Activated naive CD8-positive, alpha-beta T cell treated with anti-CD3 and anti-CD28 coated beads, Interleukin-2, amount 10 ng/mL, durations not matched to agents 7 days and 5 days (primary cell): ENCODE measurements at regions not wholly inside any gene's neighbourhood (a gene's known extent, or its start where the extent isn't known, plus 50 kb on each side); places are given as distances from the start of the nearest gene placed in this dataset.

Experiments
- ATAC-seq: fragments of 150-1000 bp; cut with Tn5 transposase; one replicate; pipeline ENCODE4 v1.10.0; 2021; ENCODE audit warnings: low read depth, moderate library complexity
- POLR2A ChIA-PET: fragments of 350-600 bp; sonication (Branson Sonifier 250); formaldehyde crosslinking; loops from one replicate; lab custom pipeline; 2021; ENCODE audit warnings: antibody characterized with exemption; lab: Charles Lee
- DNase-seq: peaks from one replicate; pipeline ENCODE4 v3.0.0; 2021
- H3K27ac Mint-ChIP-seq: one replicate; pipeline ENCODE4 v1.8.0; 2022; ENCODE audit warnings: mild to moderate bottlenecking, mixed read lengths
- H3K27me3 Mint-ChIP-seq: one replicate; pipeline ENCODE4 v1.8.0; 2022; ENCODE audit warnings: mild to moderate bottlenecking, moderate library complexity, mixed read lengths
- H3K36me3 Mint-ChIP-seq: one replicate; pipeline ENCODE4 v1.8.0; 2021; ENCODE audit warnings: mild to moderate bottlenecking, mixed read lengths
- H3K4me1 Mint-ChIP-seq: one replicate; pipeline ENCODE4 v1.8.0; 2021; ENCODE audit warnings: mixed read lengths
- H3K4me3 Mint-ChIP-seq: one replicate; pipeline ENCODE4 v1.8.0; 2022; ENCODE audit warnings: mild to moderate bottlenecking, moderate library complexity, mixed read lengths
- H3K9me3 Mint-ChIP-seq: one replicate; pipeline ENCODE4 v1.8.0; 2021; ENCODE audit warnings: mixed read lengths

DNA sequence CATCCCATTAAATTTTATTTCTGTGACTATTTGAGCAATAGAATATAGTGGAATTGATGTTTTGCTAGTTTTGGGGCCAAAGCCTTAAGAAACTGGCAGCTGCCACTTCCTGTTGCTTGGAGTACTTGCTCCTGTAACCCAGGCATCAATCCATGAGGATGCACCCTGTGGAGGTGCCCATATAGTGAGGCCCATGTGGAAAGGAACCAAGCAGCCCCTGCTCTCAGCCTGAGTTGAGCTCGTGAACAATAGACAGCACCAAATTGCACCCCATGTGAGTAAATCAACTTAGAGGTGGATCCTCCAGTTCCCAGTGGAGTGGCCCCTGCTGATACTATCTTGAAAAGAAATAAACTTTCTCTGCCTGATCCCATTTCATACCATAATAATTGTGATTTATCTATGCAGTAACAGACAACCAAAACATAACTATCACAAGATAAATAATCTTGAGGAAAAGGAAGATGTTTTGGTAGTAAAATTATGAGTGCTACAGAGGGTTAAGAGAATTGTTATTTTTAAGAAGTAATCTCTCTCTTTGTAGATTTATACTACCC lies 481.9 kb downstream of the TBC1D32 start:
- POLR2A ChIA-PET = no interaction called here
- Mint-ChIP-seq H3K4me3 (no peak overlapping the region), H3K27me3 (no peaks in the 10 kb centered on the region), H3K27ac (no peak overlapping the region), H3K36me3 (no peaks in the 10 kb centered on the region), H3K4me1 (no peaks in the 10 kb centered on the region), H3K9me3 (no peaks in the 10 kb centered on the region)
- DNase-seq = no peak
- no peak for ATAC-seq

GRCh38 chr6:120826253-120826652 lies 508.0 kb downstream of the TBC1D32 start:
- no peaks in the 10 kb centered on the region for H3K4me1 Mint-ChIP-seq
- H3K36me3 Mint-ChIP-seq = no peaks in the 10 kb centered on the region
- no peak overlapping the region for H3K4me3 Mint-ChIP-seq
- H3K9me3 Mint-ChIP-seq = no peaks in the 10 kb centered on the region
- no peaks in the 10 kb centered on the region for H3K27me3 Mint-ChIP-seq
- DNase-seq = no peak
- no peak overlapping the region for H3K27ac Mint-ChIP-seq
- no peak for ATAC-seq
- POLR2A ChIA-PET = no interaction called here

GRCh38 chr6:120816794-120817193 lies 517.5 kb downstream of the TBC1D32 start:
- DNase-seq (no peak), ATAC-seq (no peak)
- H3K27ac Mint-ChIP-seq = no peak overlapping the region
- no peak overlapping the region for H3K4me3 Mint-ChIP-seq
- POLR2A ChIA-PET = no interaction called here
- H3K4me1 Mint-ChIP-seq = no peaks in the 10 kb centered on the region
- H3K27me3 Mint-ChIP-seq = no peaks in the 10 kb centered on the region
- H3K36me3 Mint-ChIP-seq = no peaks in the 10 kb centered on the region
- peaks cover 4% of the 10 kb centered on the region for H3K9me3 Mint-ChIP-seq

- H3K27ac Mint-ChIP-seq = no peak overlapping the region
- H3K36me3 Mint-ChIP-seq = no peaks in the 10 kb centered on the region
- no peaks in the 10 kb centered on the region for H3K27me3 Mint-ChIP-seq
- ATAC-seq = no peak
- DNase-seq = no peak
- no peaks in the 10 kb centered on the region for H3K4me1 Mint-ChIP-seq
- H3K4me3 Mint-ChIP-seq = no peak overlapping the region
- H3K9me3 Mint-ChIP-seq = peaks cover 5% of the 10 kb centered on the region
- POLR2A ChIA-PET = no interaction called here
Observed at GRCh38 chr6:120805276-120805675, 529.0 kb downstream of the TBC1D32 start.

DNA sequence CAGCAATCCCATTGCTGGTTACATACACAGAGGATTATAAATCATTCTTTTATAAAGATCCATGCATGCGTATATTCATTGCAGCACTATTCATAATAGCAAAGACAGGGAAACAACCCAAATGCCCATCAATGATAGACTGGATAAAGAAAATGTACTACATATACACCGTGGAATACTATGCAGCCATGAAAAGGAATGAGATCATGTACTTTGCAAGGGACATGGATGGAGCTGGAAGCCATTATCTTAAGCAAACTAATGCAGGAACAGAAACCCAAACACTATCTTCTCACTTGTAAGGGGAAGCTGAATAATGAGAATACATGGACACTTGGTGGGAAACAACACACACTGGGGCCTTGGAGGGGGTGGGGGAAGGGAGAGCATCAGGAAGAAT lies 529.7 kb downstream of the TBC1D32 start:
- H3K36me3 Mint-ChIP-seq = no peaks in the 10 kb centered on the region
- ATAC-seq = no peak
- DNase-seq = no peak
- no peak overlapping the region for H3K27ac Mint-ChIP-seq
- no peak overlapping the region for H3K4me3 Mint-ChIP-seq
- no peaks in the 10 kb centered on the region for H3K27me3 Mint-ChIP-seq
- peaks cover 5% of the 10 kb centered on the region for H3K9me3 Mint-ChIP-seq
- POLR2A ChIA-PET = no interaction called here
- no peaks in the 10 kb centered on the region for H3K4me1 Mint-ChIP-seq

GRCh38 chr6:120786682-120787081 lies 547.6 kb downstream of the TBC1D32 start:
- no peak for ATAC-seq
- Mint-ChIP-seq H3K36me3 (no peaks in the 10 kb centered on the region), H3K27ac (no peak overlapping the region), H3K4me3 (no peak overlapping the region), H3K9me3 (no peaks in the 10 kb centered on the region), H3K27me3 (no peaks in the 10 kb centered on the region), H3K4me1 (no peaks in the 10 kb centered on the region)
- POLR2A ChIA-PET = no interaction called here
- DNase-seq = no peak

- H3K27me3 Mint-ChIP-seq = no peaks in the 10 kb centered on the region
- no peak overlapping the region for H3K4me3 Mint-ChIP-seq
- DNase-seq (no peak), ATAC-seq (no peak)
- H3K36me3 Mint-ChIP-seq = no peaks in the 10 kb centered on the region
- H3K27ac Mint-ChIP-seq = no peak overlapping the region
- H3K9me3 Mint-ChIP-seq = no peaks in the 10 kb centered on the region
- no peaks in the 10 kb centered on the region for H3K4me1 Mint-ChIP-seq
- POLR2A ChIA-PET = no interaction called here
Observed at GRCh38 chr6:120786256-120786655, 548.0 kb downstream of the TBC1D32 start.

- H3K9me3 Mint-ChIP-seq = no peaks in the 10 kb centered on the region
- no peaks in the 10 kb centered on the region for H3K36me3 Mint-ChIP-seq
Observed at GRCh38 chr6:120785459-120786086, 548.7 kb downstream of the TBC1D32 start.

GRCh38 chr6:120779441-120779840 lies 554.8 kb downstream of the TBC1D32 start:
- DNase-seq (no peak), ATAC-seq (no peak)
- H3K27me3 Mint-ChIP-seq = no peaks in the 10 kb centered on the region
- no peak overlapping the region for H3K4me3 Mint-ChIP-seq
- no peak overlapping the region for H3K27ac Mint-ChIP-seq
- no peaks in the 10 kb centered on the region for H3K36me3 Mint-ChIP-seq
- H3K4me1 Mint-ChIP-seq = no peaks in the 10 kb centered on the region
- no peaks in the 10 kb centered on the region for H3K9me3 Mint-ChIP-seq
- POLR2A ChIA-PET = no interaction called here

More at GRCh38 chr6:120785459-120786086, 548.7 kb downstream of the TBC1D32 start:
- Mint-ChIP-seq H3K27me3 (no peaks in the 10 kb centered on the region), H3K4me1 (no peaks in the 10 kb centered on the region), H3K27ac (no peak overlapping the region), H3K4me3 (no peak overlapping the region)
- ATAC-seq = no peak
- POLR2A ChIA-PET = no interaction called here
- DNase-seq = no peak

DNA sequence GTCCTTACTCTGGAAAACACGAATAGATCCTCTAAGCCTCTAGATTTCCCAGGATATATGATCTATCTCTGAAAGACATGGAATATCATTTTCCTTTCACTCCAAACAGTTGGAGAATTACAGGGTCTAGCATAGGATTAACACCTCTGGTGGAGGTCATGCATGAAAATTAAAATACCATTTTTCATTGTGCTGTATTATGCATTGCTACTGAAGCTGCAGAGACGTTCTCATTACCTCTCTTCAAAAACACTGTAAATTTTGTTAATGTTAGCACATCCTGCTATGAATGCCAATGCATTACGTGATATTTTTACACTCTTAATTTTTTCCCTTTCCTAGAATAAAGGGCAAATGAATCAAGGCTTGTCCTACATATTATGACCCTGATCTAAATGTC lies 558.6 kb downstream of the TBC1D32 start:
- H3K4me3 Mint-ChIP-seq = no peak overlapping the region
- no peak for DNase-seq
- H3K36me3 Mint-ChIP-seq = no peaks in the 10 kb centered on the region
- H3K9me3 Mint-ChIP-seq = no peaks in the 10 kb centered on the region
- POLR2A ChIA-PET = no interaction called here
- H3K27me3 Mint-ChIP-seq = no peaks in the 10 kb centered on the region
- no peak for ATAC-seq
- H3K4me1 Mint-ChIP-seq = no peaks in the 10 kb centered on the region
- no peak overlapping the region for H3K27ac Mint-ChIP-seq

GRCh38 chr6:120774275-120774674 lies 560.0 kb downstream of the TBC1D32 start:
- no peaks in the 10 kb centered on the region for H3K27me3 Mint-ChIP-seq
- no peak for ATAC-seq
- no peak overlapping the region for H3K4me3 Mint-ChIP-seq
- POLR2A ChIA-PET = no interaction called here
- no peak overlapping the region for H3K27ac Mint-ChIP-seq
- no peaks in the 10 kb centered on the region for H3K4me1 Mint-ChIP-seq
- no peak for DNase-seq
- H3K9me3 Mint-ChIP-seq = no peaks in the 10 kb centered on the region
- no peaks in the 10 kb centered on the region for H3K36me3 Mint-ChIP-seq

- H3K4me3 Mint-ChIP-seq = no peak overlapping the region
- POLR2A ChIA-PET = no interaction called here
- no peaks in the 10 kb centered on the region for H3K36me3 Mint-ChIP-seq
- H3K9me3 Mint-ChIP-seq = no peaks in the 10 kb centered on the region
- DNase-seq = no peak
- no peak for ATAC-seq
- H3K27me3 Mint-ChIP-seq = no peaks in the 10 kb centered on the region
- H3K27ac Mint-ChIP-seq = no peak overlapping the region
- no peaks in the 10 kb centered on the region for H3K4me1 Mint-ChIP-seq
Observed at GRCh38 chr6:120771019-120771418, 563.3 kb downstream of the TBC1D32 start.

- H3K36me3 Mint-ChIP-seq = no peaks in the 10 kb centered on the region
- H3K27ac Mint-ChIP-seq = no peak overlapping the region
- H3K4me3 Mint-ChIP-seq = no peak overlapping the region
- DNase-seq = no peak
- no peaks in the 10 kb centered on the region for H3K4me1 Mint-ChIP-seq
- POLR2A ChIA-PET = no interaction called here
- ATAC-seq = no peak
- H3K9me3 Mint-ChIP-seq = no peaks in the 10 kb centered on the region
- no peaks in the 10 kb centered on the region for H3K27me3 Mint-ChIP-seq
Observed at GRCh38 chr6:120764312-120764711, 570.0 kb downstream of the TBC1D32 start.

DNA sequence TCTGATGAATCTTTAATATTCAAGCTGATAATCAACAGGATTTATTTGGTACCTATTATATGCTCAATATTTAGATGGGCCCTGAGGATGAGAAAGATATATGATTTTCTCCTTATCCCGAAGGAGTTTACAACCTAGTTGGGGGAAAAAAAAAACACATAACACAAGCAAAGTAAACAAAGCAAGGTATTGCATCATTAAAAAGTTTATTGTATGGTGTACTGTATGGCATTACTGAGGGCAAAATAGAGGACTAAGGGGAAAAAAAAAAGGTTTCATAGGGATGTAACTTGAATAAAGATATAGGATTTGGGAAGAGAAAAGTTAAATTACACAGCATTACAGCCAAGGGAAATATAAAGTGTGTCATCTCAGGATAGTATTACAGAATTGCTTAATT lies 574.7 kb downstream of the TBC1D32 start:
- no peaks in the 10 kb centered on the region for H3K4me1 Mint-ChIP-seq
- no peak overlapping the region for H3K27ac Mint-ChIP-seq
- no peaks in the 10 kb centered on the region for H3K36me3 Mint-ChIP-seq
- no peaks in the 10 kb centered on the region for H3K9me3 Mint-ChIP-seq
- H3K27me3 Mint-ChIP-seq = no peaks in the 10 kb centered on the region
- no peak for ATAC-seq
- no peak overlapping the region for H3K4me3 Mint-ChIP-seq
- no peak for DNase-seq
- POLR2A ChIA-PET = no interaction called here
